COLO668 (cell line): ENCODE measurements at regions not wholly inside any gene's neighbourhood (a gene's known extent, or its start where the extent isn't known, plus 50 kb on each side); places are given as distances from the start of the nearest gene placed in this dataset.
"Not testable (repeated sequence)": the region's sequence is repeated elsewhere in the genome, so short reads cannot be mapped to it uniquely, and the experiment has no call there.

Experiments used
- DNase-seq: peaks from one replicate; lab custom pipeline; 2025; ENCODE audit not compliant: unreplicated experiment; lab: John Stamatoyannopoulos, UW

- DNase-seq, result no peak
Observed at GRCh38 chr10:42883993-42884983, 101.7 kb downstream of the BMS1 start.

GRCh38 chr10:42885491-42886270 lies 103.1 kb downstream of the BMS1 start:
- DNase-seq, result no peak

- DNase-seq, result no peak
Observed at GRCh38 chr10:42887734-42888503, 105.3 kb downstream of the BMS1 start.

GRCh38 chr10:42888504-42889095 lies 106.0 kb downstream of the BMS1 start:
- no peak for DNase-seq

GRCh38 chr10:42896735-42897134 lies 114.1 kb downstream of the BMS1 start:
- DNase-seq, result no peak

GRCh38 chr10:42898037-42898960 lies 115.7 kb downstream of the BMS1 start:
- DNase-seq, result peak; percentile 20

GRCh38 chr10:42899036-42899435 lies 116.4 kb downstream of the BMS1 start:
- no peak for DNase-seq

- DNase-seq, result not testable (repeated sequence)
Observed at GRCh38 chr10:42900346-42900745, 117.8 kb downstream of the BMS1 start.

GRCh38 chr10:42911359-42911758 lies 128.8 kb downstream of the BMS1 start:
- no peak for DNase-seq

- no peak for DNase-seq
Observed at GRCh38 chr10:42916974-42917373, 134.4 kb downstream of the BMS1 start.

- no peak for DNase-seq
Observed at GRCh38 chr10:42917821-42918220, 135.2 kb downstream of the BMS1 start.

GRCh38 chr10:42921951-42922350 lies 139.4 kb downstream of the BMS1 start:
- no peak for DNase-seq

GRCh38 chr10:42924484-42924883 lies 141.9 kb downstream of the BMS1 start:
- no peak for DNase-seq

GRCh38 chr10:42926843-42927242 lies 144.2 kb downstream of the BMS1 start:
- DNase-seq, result no peak

- DNase-seq, result no peak
Observed at GRCh38 chr10:42928064-42928463, 145.5 kb downstream of the BMS1 start.

- DNase-seq, result no peak
Observed at GRCh38 chr10:42929236-42929635, 146.6 kb downstream of the BMS1 start.

GRCh38 chr10:42929993-42930392 lies 146.9 kb upstream of the RET start:
- DNase-seq, result peak; percentile 21

- DNase-seq, result peak; percentile 6
Observed at GRCh38 chr10:42930516-42931192, 146.2 kb upstream of the RET start.

- DNase-seq, result no peak
Observed at GRCh38 chr10:42932116-42932515, 144.8 kb upstream of the RET start.
